ENCODE measurements at regions not wholly inside any gene's neighbourhood (a gene's known extent, or its start where the extent isn't known, plus 50 kb on each side); places are given as distances from the start of the nearest gene placed in this dataset.
"Not testable (repeated sequence)": the region's sequence is repeated elsewhere in the genome, so short reads cannot be mapped to it uniquely, and the experiment has no call there.

DNA sequence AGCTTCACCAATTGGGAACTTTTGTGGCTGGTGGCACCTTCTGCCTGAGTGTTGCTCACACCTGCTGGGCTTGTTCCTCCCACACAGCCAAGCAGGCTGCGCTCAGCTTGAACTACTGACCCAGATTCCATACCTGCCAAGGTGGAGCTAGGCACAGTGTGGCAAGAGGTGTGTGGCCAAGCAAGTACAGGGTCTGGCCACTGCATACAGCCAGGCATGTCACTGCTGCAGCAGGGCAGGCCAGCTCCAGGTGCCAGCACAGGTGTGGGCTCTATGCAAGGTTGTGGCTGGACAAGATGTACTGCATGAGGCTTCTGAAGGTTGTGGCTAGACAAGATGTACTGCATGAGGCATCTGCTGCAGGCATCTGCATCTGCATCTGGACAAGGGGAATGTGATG is 1254.8 kb downstream of the AMY1C start:
- DNase-seq, result no peak

DNA sequence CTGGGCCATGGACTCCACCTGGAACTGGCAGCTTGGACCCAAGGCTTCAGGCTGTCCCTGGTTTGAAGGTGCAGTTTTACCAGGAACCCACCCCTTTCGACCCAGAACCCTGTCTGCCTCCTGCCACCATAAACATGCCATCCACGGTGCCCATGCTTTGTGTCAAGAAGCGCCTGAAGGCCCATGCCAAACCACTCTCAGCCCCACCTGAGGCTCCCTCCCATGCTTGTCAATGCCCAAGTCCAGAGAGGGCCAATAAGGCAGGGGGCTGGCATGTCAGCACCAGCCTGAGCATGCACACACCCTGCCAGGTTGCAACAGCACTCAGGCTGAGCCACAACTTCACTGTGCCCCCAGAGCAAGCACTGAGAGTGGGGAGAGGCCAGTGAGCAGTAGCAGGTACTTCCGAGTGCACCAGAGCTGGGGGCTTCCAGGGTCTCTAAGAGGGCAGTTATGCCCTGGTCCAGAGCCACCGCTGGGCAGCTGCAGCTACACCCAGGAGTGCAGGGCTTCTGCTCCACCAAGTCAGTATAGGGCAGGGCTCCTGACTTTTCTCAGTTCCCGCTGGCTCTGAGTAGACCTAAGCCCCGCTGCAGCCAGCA is 1256.0 kb downstream of the AMY1C start:
- DNase-seq, result no peak

DNA sequence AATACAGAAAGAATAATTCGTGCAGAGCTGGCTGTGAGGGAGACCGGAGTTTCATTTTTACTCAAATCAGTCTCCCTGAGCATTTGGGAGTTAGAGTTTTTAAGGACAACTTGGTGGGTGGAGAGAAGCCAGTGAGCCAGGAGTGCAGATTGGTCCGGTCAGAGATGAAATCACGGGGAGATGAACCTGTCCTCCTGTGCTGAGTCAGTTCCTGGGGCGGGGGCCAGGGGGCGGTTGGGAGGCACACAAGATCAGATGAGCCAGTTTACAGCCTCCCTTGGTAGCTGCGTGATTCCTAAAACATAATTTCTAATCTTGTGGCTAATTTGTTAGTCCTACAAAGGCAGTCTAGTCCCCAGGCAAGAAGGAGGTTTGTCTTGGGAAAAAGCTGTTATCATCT is 1267.9 kb downstream of the AMY1C start:
- no peak for DNase-seq

DNA sequence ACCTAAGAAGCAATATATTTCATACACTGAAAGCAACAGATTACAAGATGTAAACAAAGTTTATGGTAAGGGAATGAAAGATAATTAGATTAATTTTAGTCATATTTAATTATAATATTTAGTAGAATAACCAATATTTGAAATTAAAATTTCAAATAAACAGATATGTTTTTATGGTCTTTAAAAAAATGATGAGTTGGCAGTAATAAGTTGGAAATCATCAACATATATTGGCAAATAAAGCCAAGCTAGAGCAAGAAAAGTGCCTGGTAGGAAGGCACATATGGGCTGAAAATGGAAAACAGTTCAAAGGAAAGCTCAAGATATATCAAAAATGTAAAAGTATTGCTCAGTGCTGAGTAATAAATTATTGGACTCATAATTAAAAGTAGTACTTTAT is 1274.0 kb downstream of the AMY1C start:
- DNase-seq, result no peak

DNA sequence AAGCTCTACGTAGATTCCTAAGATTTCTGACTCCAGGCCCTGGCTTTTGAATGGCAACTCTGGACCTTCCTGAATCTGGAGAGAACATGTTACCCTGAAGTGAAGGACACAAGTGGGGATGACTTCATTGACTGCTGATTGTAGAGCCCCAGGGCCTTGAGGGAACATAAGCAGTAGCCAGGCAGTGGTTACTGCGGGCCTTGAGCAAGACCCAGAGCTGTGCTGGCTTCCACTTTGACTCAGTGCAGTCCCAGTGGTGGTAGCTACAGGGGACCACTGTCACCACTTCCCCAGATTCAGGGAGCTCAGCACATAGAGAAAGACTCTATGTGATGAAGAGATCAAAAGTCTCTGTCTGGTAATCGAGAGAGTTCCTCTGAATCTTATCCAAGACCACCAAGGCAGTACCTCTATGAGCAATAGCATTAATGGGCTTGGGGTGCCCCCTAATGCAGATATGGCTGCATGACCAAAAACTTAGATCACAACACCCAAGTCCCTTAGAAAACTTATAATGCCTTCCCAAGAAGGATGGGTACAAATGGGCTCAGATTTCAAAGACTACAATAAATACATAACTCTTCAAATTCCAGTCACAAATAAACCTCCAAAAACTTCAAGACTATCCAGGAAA is 1278.3 kb downstream of the AMY1C start:
- no peak for DNase-seq

DNA sequence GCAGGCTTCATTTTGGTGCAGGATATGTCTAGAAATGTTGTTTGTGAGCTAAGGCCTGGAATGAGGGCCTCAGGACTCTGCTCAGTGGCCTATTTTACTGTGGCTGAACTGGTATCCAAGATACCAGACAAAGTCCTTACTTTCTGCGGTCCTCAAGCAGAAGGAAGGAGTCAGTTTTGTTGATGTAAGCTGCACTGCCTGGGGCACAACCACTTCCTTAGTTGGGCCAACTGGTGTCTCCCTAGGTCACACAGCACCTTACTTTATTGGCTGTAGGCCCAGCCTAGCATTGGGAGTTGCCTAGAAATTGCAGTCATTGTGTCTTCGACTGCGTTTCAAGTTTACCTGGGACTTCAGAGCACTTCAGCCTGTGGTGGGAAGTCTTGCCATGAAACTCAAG is 1322.7 kb downstream of the AMY1C start:
- DNase-seq, result no peak

DNA sequence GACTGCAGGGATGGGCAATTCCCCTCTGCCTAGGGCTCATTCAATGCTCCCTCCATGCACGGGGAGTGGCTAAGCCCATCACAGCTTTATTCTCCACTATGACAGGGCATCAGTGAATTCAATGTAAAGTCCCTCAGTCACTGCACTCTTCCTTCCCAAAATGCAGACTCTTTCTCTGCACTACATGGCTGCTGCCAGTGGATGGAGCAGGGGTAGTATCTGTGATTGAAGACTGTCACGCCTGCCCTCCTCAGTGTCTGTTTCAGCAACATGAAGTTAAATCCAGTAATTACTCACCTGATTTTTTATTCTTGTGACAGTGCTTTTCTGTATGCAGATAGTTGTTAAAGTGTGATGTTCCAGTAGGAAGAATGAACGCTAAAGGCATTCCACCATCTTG is 1323.2 kb downstream of the AMY1C start:
- no peak for DNase-seq

DNA sequence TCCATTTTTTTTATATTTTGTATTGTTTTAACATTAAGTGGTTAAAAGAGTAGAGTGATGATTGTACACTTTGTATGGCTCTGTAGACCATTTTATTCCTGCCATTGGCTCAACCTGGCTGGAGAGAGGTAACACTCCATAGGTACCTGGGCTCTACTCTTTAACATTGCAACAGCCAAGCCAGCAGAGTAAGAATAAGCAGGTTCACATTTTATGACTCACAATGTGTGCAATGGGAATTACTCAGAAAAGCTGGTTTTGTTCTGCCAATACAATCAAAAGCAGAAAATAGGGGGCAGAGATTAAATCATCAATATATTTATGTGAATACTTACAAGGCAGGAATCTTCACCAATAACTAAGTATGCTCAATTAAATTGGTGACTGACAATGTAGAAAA is 1324.0 kb downstream of the AMY1C start:
- no peak for DNase-seq

DNA sequence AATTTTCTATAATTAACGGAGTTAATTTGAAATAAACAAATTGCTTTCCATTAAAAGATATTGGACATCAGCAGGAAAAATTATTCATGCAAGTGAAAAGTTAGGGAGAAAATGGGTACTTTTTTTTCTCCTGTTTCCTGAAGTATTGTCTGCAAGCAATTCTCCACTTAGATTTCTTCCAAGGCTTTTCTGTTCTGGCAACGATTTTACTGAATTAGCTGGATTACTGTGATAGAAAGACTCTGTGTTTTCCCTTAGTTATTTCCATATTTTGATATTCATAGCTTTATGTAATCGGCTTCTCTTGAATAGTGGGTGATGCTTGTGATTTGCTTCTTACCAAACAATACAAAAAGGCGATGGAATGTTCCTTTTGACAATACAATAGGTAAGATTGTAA is 1333.9 kb downstream of the AMY1C start:
- DNase-seq, result no peak

DNA sequence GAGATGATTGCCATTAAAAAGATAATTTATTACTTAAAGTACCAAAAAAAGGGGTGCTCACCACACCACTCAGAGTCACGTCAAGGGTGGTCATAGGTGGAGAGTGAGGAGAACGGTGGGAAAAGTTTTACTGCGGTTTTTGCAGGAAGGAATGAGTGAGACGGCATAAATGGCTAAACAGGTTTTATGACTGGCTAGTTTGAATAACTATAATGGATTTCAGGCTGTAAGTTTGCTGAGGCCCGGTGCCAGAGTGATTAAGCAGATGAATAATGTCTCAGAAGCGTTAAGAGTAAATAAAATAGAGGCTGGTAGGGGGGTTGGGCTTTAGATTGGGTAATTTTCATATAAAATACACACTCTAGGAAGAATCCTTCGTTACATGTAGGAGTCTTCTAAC is 1337.8 kb downstream of the AMY1C start:
- DNase-seq, result no peak

DNA sequence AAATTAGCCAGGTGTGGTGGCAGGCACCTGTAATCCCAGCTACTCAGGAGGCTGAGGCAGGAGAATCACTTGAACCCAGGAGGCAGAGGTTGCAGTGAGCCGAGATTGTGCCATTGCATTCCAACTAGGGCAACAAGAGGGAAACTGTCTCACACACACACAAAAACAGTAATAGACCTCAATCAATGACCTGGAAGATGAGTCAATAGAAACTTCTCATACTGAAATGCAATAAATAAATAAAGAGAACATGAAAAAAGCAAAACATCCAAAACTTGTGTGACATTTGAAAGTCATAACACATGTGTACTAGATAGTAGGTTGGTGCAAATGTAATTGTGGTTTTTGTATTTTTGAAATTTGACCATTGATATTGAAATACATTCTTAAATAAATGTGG is 1338.5 kb downstream of the AMY1C start:
- no peak for DNase-seq

DNA sequence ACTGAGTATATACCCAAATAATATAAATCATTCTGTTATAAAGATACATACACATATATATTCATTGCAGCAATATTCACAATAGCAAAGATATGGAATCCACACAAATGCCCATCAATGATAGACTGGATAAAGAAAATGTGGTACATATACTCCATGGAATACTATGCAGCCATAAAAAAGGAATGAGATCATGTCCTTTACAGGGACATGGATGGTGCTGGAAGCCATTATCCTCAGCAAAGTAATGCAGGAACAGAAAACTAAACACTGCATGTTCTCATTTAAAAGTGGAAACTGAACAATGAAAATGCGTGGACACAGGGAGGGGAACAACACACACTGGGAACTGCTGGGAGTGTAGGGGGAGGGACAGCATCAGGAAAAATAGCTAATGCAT is 1344.2 kb downstream of the AMY1C start:
- not testable (repeated sequence) for DNase-seq

DNA sequence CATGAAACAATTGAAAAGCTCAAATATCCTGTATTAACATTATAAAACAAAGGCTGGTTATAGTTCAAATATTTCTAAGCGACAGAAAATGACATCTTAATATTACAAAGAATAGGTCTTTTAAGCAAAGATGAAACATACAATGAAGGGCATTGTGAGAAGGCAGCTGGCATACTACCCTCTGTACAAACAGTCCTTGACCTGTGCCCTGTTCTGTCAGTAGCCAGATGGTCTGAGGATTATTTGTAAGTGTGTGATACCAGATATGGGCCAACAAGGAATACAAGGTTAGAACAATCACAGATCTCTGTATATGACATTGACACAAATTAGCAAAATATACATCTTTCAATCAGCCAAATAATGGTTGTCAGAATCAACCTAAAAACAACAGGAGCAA is 1350.4 kb downstream of the AMY1C start:
- DNase-seq, result no peak

DNA sequence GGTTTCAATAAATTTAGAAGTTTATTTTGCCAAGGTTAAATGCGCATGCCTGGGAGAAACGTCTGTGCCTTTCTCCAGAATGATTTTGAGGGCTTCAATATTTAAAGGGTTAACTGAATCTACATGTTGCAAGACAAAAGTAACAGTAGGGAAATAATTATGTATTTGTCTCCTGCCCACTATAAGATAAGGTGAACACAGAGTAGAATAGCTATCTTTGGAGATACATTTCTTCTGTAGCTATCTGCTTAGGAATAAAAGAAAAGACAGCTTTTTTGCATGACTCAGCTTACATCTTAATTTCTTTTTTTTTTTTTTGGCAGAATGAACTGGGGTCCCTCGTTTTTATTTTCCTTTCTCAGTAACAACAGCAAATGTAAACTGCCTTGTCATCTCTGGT is 1351.6 kb downstream of the AMY1C start:
- no peak for DNase-seq

DNA sequence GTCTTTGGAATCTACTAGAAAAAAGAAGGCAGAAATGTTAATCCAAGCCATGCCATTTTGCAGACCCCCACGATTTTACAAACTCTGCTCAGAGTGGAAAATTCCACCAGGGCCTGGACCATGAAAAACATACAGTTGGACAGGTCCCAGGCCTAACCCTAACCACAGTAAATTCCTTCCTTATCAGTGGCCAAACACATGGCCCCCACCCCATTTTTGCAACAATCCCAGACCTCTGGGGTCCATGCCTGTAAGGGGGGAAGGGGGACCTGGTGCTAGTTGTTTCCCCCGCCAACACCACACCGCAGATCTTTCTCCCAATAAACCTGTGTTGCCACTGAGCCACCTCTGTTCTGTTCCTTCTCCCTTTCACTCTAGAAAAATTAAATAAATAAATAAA is 1352.7 kb downstream of the AMY1C start:
- DNase-seq, result no peak

DNA sequence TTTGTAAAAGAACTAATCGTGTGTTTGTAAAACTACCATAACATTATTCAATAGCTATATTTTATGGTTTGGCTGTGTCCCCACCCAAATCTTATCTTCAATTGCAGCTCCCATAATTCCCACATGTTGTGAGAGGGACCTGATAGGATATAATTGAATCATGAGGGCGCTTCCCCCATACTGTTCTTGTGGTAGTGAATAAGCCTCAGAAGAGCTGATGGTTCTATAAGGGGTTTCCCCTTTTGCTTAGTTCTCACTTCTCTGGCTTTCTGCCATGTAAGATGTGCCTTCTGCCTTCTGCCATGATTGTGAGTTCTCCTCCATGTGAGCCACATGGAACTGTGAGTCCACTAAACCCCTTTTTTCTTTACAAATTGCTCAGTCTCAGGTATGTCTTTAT is 1372.3 kb downstream of the AMY1C start:
- no peak for DNase-seq

DNA sequence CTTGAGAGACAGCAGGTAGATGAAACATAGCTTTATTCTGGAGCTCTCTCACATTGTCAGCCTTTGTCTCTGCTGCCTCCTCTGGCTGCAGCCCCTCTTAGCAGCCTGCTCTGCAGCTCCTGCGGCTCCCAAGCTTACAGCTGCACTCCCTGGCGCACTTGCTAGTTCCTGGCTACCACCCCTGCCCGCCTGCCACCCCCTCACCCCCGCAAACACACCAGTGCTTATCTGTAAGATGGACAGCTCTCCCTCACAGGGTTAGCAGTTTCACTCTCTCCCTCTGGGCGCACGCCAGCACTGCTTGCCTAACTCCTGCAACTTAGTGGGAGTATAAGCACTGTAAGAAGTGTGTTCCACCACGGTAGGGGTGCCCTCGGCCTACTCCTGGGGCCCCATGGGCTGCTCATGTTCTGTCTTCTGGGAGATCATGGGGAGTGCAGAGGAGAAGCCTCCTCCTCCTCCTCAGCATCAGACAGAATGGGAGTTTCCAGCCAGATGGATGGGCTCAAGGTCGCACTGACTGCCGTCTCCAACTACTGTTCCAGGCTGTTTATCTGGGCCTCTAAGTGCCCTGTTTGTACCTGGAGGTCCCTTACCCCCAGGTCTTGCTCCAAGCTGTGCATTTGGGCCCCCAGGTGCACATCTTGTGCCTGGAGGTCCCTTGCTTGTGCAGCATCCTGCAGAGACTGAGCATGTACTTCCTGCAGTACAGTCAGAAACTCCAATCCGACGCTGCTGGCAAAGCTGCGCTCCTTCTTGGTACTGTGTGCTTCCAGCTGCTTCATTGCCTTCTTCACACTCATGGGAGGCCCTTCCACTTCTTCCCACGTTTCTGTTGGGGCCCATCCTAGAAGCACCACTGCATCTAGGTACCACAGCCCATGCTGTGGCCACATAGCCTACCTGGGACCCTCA is 1388.1 kb downstream of the AMY1C start:
- no peak for DNase-seq

DNA sequence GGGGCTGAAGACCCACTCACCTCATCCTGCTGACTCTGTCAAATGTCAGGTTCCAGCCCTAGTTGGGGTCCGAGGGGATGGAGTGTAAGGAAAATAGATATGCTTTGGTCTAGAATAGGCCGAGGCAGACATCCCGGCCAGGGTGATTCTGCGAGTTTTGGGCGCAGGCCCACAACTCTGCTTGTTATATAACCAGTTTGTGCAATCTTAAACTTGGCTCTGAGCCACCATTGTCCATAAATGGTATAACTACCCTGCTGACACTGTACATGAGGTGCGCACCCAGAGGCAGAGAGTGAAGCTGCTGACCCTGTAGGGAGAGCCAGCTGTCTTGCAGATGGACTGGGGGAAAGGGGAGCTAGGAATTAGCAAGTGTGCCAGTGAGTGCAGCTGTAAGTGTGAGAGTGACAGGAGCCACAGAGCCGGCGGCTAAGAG is 1388.8 kb downstream of the AMY1C start:
- no peak for DNase-seq

DNA sequence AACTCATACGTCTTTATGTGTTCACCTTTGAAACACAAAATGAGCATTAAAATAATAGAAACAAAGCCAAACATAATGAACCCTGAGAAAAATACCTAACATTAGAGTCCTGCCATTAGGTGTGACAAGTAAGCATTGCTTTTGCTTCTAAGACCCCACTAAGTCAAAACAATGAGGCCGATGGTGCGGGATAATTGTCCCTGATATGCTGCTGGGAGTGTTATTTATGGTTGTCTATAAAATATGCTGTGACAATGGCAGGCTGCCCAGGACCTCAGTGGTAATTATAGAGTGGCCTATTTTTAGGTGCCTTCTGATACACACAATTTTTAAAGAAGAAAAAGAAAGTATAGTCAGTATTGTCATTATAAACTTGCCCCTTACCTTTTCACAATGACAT is 1423.1 kb downstream of the AMY1C start:
- DNase-seq, result no peak

DNA sequence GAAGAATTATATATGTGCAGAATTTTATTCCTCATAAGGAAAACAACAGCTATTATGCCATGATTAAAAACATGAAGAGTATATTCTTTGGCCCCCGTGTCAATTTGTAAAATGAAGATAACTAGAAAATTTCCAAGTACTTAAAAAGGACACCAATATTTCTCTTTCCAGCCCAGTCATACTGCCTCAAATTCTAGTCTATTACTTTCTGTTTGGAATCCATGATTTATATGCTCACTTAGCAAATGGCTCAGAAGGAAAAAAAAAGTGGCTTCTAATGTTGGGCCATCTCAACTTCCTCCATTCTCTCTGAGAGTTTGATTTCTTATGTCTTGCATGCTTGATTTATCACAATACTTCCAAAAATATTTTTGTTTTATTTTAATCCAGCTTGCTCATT is 1431.1 kb downstream of the AMY1C start:
- no peak for DNase-seq

DNA sequence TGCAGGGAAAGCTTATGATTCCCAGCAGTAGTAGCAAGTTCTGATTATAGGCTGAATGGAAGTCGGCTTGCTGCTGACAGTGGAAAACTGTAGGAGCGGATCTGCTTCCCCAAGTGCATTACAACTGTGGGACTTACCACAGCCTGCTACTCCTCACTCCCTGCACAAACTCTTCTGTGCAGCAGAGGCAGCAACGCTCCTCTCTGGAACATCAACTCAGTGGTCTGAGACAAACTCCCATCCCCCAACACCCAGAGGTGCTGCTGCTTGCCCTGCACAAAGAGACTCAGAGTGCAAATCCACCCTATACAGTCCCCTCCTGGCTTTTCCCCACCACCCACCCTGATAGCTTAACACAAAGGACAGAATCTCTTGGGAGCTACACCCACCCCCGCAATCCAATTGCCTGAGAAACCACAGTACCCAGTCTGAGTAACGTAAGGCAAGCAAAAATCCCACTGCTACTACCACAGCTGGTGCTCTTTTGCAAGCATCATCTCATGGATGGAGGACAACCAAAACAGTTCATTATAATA is 1455.2 kb downstream of the AMY1C start:
- no peak for DNase-seq

DNA sequence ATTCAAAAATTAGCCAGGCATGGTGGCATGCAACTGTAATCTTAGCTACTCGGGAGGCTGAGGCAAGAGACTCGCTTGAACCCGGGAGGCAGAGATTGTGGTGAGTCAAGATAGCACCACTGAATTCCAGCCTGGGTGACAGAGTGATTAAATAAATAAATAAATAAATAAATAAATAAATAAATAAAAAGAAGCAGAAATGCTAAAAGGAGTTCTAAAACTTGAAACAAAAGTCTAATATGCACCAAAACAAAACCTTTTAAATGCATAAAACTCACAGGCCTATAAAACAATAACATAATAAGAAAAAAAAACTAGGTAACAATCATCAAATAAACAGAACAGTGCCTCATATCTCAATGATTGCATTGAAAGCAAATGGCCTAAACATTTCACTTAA is 1458.9 kb downstream of the AMY1C start:
- no peak for DNase-seq

DNA sequence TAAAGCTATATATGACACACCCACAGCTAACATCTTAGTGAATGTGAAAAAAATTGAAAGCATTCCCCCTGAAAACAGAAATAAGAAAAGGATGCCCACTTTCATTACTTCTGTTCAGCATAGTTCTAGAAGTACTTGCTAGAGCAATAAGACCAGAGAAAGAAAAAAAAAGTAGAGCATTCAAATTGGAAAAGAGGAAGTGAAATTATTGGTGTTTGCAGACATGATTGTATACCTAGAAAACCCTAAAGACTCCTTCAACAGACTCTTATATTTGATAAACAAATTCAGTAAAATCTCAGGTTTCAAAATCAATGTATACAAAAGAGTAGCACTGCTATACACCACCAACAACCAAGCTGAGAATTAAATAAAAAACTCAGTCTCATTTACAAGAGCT is 1461.0 kb downstream of the AMY1C start:
- DNase-seq, result no peak

DNA sequence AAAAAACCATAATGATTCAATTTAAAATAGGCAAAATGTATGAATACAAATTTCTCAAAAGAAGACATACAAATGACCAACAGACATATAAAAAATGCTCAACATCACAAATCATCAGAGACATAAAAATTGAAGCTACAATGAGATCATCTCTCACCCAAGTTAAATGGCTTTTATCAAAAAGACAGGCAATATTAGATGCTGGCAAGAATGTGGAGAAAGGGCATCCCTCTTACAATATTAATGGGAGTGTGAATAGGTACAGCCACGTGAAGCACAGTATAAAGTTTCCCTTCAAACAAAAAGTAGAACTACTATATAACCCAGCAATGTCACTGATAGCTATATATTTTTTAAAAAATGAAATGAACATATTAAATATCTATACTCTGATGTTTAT is 1481.7 kb downstream of the AMY1C start:
- DNase-seq, result no peak

Measured in suppressor macrophage treated with lipopolysaccharide for 1 hour (primary cell).